GM12865 (cell line): ENCODE measurements at regions not wholly inside any gene's neighbourhood (a gene's known extent, or its start where the extent isn't known, plus 50 kb on each side); places are given as distances from the start of the nearest gene placed in this dataset.

Source experiments
- DNase-seq: peaks from one replicate; pipeline ENCODE4 v3.0.0; 2010; ENCODE audit warnings: low read depth
- H3K4me3 ChIP-seq: 2 replicates; pipeline ENCODE4 v1.5.1; 2011; ENCODE audit warnings: mild to moderate bottlenecking, low read depth, low read length, control low read depth
- TF ChIP-seq, protein P1 (sequence below): IDR thresholded peaks from 2 replicates; pipeline ENCODE4 v1.5.1; 2011; ENCODE audit warnings: low read length, control low read depth, low read depth, inconsistent platforms; ENCODE audit not compliant: insufficient read depth; ENCODE audit errors: missing control alignments

DNA sequence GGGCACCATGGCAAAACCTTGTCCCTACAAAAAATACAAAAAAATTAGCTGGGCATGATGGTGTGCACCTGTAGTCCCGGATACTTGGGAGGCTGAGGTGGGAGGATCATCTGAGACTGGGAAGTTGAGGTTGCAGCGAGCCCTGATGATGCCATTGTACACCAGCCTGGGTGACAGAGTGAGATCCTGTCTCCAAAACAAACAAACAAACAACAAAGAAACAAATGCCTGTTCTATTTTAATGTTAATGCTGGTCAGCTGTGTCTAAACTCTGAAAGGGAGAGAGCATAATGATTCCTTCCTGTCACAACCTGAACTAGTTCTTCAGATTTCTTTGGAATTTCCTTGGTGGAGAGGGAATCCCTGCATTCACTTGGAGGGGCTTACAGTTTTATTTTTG is 413.0 kb upstream of the TBL1XR1 start:
- TF ChIP-seq, protein P1, sequence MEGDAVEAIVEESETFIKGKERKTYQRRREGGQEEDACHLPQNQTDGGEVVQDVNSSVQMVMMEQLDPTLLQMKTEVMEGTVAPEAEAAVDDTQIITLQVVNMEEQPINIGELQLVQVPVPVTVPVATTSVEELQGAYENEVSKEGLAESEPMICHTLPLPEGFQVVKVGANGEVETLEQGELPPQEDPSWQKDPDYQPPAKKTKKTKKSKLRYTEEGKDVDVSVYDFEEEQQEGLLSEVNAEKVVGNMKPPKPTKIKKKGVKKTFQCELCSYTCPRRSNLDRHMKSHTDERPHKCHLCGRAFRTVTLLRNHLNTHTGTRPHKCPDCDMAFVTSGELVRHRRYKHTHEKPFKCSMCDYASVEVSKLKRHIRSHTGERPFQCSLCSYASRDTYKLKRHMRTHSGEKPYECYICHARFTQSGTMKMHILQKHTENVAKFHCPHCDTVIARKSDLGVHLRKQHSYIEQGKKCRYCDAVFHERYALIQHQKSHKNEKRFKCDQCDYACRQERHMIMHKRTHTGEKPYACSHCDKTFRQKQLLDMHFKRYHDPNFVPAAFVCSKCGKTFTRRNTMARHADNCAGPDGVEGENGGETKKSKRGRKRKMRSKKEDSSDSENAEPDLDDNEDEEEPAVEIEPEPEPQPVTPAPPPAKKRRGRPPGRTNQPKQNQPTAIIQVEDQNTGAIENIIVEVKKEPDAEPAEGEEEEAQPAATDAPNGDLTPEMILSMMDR, result no peak
- no peak for DNase-seq
- H3K4me3 ChIP-seq, result no peak overlapping the region

DNA sequence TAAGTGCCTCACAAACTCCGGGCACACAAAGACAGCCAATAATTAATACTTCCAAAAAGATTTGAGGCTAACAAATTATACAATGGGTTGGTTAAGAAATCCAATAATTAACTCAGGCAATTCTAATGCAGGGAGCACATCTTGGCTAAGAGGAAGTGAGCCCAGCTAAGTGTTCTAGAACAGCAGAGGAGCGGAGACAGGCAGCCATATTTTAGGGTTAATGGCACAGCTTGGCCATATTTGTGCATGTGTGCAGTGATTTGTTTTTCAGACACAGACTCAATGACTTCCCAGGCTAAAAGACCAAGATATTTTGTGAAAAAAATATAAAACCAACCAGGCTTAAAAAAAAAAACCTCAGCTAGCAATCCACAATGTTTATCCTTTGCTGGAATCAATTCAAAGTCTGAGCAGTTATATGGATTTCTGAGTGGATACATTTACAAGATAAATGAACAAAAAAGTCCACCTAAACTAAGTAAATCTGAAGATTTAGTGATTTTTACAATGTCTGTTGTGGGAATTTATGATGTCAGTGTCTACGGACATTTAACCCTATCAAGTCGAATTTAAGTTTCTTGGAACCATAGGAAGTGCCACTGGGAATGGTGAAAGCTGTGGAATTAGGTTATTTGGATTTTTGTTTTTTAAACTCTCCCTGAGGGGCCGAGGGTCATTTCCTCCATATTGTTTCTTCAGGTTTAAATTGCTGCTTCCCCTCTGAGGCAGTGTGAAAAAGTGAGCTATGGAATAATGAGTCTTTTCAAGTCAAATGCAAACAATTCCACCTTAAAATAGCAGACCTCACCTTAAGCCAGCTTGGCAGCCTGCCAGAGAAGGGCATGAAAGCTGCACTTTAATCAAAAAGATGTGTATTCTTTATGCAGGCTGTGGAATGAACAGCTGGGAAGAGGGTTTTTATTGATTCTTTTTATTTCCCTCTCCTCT is 413.7 kb upstream of the TBL1XR1 start:
- no peak overlapping the region for H3K4me3 ChIP-seq
- TF ChIP-seq, protein P1, result no peak
- no peak for DNase-seq

DNA sequence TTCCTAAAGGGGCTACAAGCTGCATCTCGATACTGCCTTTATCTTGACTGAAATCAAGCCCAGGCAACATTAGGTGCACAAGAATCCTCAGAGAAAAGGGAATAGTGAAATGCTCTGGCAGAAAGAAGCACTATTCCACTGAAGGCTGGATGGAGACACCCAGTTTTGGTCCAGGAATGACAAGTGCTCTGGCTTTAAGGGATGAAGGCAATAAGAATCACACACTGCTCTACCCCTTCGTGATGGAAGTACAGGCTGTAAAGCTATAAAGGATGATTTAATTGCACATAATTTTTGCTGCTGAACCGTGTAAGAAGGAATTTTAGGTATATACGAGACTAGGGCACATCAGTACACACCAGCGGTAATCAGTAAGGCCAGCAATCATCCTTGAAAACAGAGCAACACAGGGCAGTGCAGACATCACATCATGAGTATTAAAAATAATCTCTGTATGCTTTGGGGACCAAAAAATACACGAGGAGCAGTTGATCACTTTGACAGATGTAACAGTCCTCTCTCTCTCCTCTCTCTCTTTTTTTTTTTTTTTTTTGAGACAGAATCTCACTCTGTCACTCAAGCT is 414.6 kb upstream of the TBL1XR1 start:
- no peak for DNase-seq
- TF ChIP-seq, protein P1, result no peak
- no peak overlapping the region for H3K4me3 ChIP-seq

DNA sequence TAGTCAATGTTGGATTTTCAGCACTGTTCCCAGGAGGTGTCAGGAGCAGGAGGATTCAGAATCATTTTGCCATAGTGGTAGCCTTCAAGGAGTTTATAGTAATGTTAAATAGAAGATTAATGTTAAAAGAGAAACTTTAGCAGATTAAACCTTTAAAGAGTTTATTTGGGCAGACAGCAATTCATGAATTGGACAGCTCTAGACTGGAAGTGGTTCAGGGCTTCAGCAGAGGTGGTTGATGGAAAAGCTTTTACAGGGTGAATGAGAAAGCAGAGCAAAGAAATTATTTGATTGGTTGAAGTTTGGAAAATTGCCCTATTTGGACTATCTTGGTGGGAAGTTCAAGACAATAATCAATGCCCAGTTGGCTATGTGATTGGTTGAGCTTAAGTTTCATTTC is 416.6 kb upstream of the TBL1XR1 start:
- no peak for DNase-seq
- H3K4me3 ChIP-seq, result no peak overlapping the region
- TF ChIP-seq, protein P1, result no peak

DNA sequence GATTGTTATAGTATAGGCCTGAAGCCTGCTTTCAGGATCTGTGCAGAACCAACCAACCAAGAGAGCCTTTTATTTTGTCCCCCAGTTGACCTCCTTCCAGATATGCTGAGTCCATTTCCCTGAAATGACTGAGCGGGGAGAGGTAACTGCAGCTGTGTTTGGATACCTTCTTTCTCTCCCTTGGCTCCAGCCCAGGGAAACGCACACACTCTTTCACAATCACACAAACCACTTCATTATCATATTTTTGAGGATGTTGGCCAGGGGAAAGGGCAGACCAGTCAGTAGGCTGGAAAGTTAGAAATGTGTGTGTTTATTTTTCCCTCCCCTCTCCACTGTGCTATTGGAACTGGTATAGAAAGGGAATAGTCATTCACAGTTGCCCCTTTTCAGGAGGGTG is 417.7 kb upstream of the TBL1XR1 start:
- no peak for DNase-seq
- TF ChIP-seq, protein P1, result no peak
- H3K4me3 ChIP-seq, result no peak overlapping the region

DNA sequence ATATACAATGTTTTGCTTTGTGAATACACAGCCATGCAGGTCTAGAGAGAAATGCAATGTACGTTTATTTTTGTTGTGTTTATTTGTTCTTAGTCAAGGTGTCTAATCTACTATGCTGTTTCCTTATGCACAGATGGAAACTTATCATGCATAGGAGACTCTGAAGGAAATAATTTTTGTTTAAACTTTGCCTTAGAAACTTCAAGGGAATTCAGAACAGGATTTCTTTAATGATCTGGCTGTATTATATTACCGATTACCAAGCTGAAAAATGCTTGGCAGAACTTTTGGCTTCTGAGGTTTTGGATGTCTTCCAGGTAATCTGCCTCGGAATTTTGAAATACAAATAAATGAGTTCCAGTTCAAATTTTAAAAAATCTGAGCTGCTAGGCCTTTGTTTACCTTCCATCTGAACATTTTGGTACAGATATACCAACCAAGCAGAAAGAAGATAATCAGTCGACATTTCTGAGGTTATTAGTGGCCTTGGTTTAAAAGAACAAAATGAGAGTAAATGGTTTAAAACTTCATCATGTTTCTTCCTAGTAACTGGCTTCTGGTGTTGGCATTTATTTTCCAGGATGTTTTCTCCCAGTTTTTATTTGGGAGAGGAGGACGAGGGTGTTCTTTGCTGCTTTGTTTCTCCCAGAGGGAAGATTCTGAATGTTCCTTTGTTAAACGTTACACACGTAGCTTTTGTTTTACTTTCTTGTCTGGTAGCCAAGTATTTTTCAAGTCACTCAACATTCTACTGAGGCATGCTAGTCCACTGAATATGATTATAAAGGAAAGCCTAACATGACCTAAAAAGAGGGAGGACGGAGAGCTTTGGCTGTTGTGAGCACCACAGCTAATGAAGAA is 421.8 kb upstream of the TBL1XR1 start:
- H3K4me3 ChIP-seq, result no peak overlapping the region
- no peak for DNase-seq
- TF ChIP-seq, protein P1, result no peak
